ENCODE measurements at regions not wholly inside any gene's neighbourhood (a gene's known extent, or its start where the extent isn't known, plus 50 kb on each side); places are given as distances from the start of the nearest gene placed in this dataset.
"Not testable (repeated sequence)": the region's sequence is repeated elsewhere in the genome, so short reads cannot be mapped to it uniquely, and the experiment has no call there.

DNA sequence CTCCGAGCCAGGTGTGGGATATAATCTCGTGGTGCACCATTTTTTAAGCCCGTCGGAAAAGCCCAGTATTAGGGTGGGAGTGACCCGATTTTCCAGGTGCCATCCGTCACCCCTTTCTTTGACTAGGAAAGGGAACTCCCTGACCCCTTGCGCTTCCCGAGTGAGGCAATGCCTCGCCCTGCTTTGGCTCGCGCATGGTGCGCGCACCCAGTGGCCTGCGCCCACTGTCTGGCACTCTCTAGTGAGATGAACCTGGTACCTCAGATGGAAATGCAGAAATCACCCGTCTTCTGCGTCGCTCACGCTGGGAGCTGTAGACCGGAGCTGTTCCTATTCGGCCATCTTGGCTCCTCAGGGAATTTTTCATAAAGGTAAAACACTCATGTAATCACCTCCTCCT is 63.9 kb downstream of the RWDD3 start:
- WGBS, 2 donors: 92% methylated on average over 19 to 20 of the region's 20 CpGs
- intact Hi-C loops (cut with DNase I); H3K27me3 ChIP-seq; H3K36me3 ChIP-seq; DNase-seq; H3K27ac ChIP-seq; H3K4me3 ChIP-seq (replicated peaks in 1 of 3); H3K4me1 ChIP-seq; H3K9me3 ChIP-seq: not testable (repeated sequence)

GRCh38 chr1:95301091-95301490 is 67.1 kb downstream of the RWDD3 start:
- TF ChIP-seq POLR2A (IDR thresholded peaks at IDR 0.05): no peak
- TF ChIP-seq, protein P1, sequence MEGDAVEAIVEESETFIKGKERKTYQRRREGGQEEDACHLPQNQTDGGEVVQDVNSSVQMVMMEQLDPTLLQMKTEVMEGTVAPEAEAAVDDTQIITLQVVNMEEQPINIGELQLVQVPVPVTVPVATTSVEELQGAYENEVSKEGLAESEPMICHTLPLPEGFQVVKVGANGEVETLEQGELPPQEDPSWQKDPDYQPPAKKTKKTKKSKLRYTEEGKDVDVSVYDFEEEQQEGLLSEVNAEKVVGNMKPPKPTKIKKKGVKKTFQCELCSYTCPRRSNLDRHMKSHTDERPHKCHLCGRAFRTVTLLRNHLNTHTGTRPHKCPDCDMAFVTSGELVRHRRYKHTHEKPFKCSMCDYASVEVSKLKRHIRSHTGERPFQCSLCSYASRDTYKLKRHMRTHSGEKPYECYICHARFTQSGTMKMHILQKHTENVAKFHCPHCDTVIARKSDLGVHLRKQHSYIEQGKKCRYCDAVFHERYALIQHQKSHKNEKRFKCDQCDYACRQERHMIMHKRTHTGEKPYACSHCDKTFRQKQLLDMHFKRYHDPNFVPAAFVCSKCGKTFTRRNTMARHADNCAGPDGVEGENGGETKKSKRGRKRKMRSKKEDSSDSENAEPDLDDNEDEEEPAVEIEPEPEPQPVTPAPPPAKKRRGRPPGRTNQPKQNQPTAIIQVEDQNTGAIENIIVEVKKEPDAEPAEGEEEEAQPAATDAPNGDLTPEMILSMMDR (IDR thresholded peaks at IDR 0.05): no peak
- intact Hi-C loops (cut with DNase I): no loop called here
- no peaks in the 10 kb centered on the region for H3K36me3 ChIP-seq
- H3K27ac ChIP-seq: no peak overlapping the region
- no peak for DNase-seq
- no peaks in the 10 kb centered on the region for H3K4me1 ChIP-seq
- H3K4me3 ChIP-seq (replicated peaks in 1 of 3): no peak overlapping the region
- H3K9me3 ChIP-seq: no peaks in the 10 kb centered on the region
- no peaks in the 10 kb centered on the region for H3K27me3 ChIP-seq

DNA sequence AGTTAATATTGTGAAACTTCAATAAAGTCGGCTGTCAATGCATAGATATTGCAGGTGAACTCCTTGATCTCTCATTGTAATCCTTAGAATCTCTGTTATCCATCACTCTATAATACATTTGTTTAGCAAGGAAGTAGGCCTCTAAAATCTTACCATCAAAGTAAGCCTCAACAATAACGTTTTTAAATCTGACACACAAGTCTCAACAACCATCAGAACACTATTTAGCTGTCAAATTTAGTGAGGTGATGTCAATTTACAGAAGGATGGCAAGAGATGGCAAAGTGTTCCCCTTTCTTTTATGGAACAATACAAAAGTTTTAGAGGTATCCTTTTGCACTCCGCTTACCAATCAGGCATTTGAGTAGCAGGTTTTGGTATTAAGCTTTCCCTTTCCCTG is 67.6 kb downstream of the RWDD3 start:
- no peak for DNase-seq
- Histone ChIP-seq H3K27ac (no peak overlapping the region), H3K4me1 (no peaks in the 10 kb centered on the region), H3K4me3 (replicated peaks in 1 of 3) (no peak overlapping the region), H3K36me3 (no peaks in the 10 kb centered on the region), H3K9me3 (no peaks in the 10 kb centered on the region), H3K27me3 (no peaks in the 10 kb centered on the region)
- intact Hi-C loops (cut with DNase I): no loop called here
- no peak for TF ChIP-seq POLR2A (IDR thresholded peaks at IDR 0.05)
- TF ChIP-seq, protein P1 (IDR thresholded peaks at IDR 0.05): no peak
- 75 to 78% methylated on average over 3 of the region's 3 CpGs for WGBS, 2 donors

GRCh38 chr1:95304803-95305202 is 70.8 kb downstream of the RWDD3 start:
- Histone ChIP-seq H3K27ac (no peak overlapping the region), H3K36me3 (no peaks in the 10 kb centered on the region), H3K4me3 (replicated peaks in 1 of 3) (no peak overlapping the region), H3K27me3 (no peaks in the 10 kb centered on the region), H3K9me3 (no peaks in the 10 kb centered on the region), H3K4me1 (no peaks in the 10 kb centered on the region)
- no peak for DNase-seq
- WGBS, 2 donors: 82 to 93% methylated on average over 4 of the region's 4 CpGs
- intact Hi-C loops (cut with DNase I): no loop called here
- TF ChIP-seq, protein P1 (IDR thresholded peaks at IDR 0.05): no peak
- no peak for TF ChIP-seq POLR2A (IDR thresholded peaks at IDR 0.05)

GRCh38 chr1:95308276-95309030 is 74.4 kb downstream of the RWDD3 start:
- Histone ChIP-seq H3K4me1 (no peaks in the 10 kb centered on the region), H3K27me3 (no peaks in the 10 kb centered on the region), H3K9me3 (no peaks in the 10 kb centered on the region), H3K36me3 (no peaks in the 10 kb centered on the region), H3K4me3 (replicated peaks in 1 of 3) (no peak overlapping the region), H3K27ac (no peak overlapping the region)
- TF ChIP-seq, protein P1 (IDR thresholded peaks at IDR 0.05): no peak
- TF ChIP-seq POLR2A (IDR thresholded peaks at IDR 0.05): no peak
- WGBS, 2 donors: 49 to 50% methylated on average over 6 of the region's 6 CpGs
- intact Hi-C loops (cut with DNase I): no loop called here
- DNase-seq: no peak

All from thyroid gland (tissue), 4 donors.